ENCODE measurements at regions not wholly inside any gene's neighbourhood (a gene's known extent, or its start where the extent isn't known, plus 50 kb on each side); places are given as distances from the start of the nearest gene placed in this dataset.

DNA sequence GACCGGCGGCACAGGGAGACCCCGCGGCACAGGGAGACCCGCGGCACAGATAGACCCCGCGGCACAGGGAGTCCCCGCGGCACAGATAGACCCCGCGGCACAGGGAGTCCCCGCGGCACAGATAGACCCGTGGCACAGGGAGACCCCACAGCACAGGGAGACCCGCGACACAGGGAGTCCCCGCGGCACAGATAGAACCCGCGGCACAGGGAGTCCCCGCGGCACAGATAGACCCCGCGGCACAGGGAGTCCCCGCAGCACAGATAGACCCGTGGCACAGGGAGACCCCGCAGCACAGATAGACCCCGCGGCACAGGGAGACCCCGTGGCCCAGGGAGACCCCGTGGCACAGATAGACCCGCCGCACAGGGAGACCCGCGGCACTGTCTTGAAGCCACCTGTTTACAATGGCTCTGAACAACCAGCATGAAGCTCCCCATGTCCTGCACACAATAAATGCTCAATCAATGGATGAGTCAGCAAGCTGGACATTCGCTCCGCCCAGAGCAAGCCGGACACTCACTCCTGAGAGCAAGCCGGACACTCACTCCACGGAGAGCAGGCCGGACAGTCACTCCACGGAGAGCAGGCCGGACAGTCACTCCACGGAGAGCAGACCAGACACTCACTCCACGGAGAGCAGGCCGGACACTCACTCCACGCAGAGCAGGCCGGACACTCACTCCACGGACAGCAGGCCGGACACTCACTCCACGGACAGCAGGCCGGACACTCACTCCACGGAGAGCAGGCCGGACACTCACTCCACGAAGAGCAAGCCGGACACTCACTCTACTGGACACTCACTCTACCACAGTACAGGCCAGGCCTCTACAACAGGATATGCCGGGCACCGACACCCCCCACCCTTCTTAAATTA lies 121.9 kb downstream of the RFLNA start:
- TF ChIP-seq CTCF (IDR thresholded peaks at IDR 0.05; ENCODE audit: control insufficient read depth, extremely low read depth, insufficient read depth), result no peak
- no peak for DNase-seq (ENCODE audit: low read depth)
- no peak overlapping the region for H3K4me3 ChIP-seq (ENCODE audit: low read depth, low read length)

GRCh38 chr12:124415064-124415463 lies 120.2 kb downstream of the RFLNA start:
- no peak overlapping the region for H3K4me3 ChIP-seq (ENCODE audit: low read depth, low read length)
- DNase-seq (ENCODE audit: low read depth), result no peak
- TF ChIP-seq CTCF (IDR thresholded peaks at IDR 0.05; ENCODE audit: control insufficient read depth, extremely low read depth, insufficient read depth), result no peak

DNA sequence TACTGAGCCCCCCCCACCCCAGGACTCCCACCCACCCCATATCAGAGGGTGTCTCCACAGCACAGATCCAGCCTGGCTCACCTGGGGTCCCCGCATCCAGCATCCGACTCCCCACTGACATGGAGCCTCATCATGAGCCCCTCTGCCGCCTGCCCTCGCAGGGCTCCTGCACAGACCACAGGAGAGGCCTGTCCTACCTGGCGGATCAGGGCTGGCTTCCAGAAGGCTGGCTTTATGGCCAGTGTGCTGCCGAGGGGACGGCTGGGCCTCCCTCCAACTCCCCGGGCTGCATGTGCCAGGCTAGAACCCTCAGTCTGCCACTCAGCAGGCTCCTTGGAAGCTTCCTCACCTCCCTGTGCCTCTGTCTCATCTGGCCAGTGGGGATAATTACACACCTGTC lies 119.0 kb downstream of the RFLNA start:
- no peak for DNase-seq (ENCODE audit: low read depth)
- no peak overlapping the region for H3K4me3 ChIP-seq (ENCODE audit: low read depth, low read length)
- no peak for TF ChIP-seq CTCF (IDR thresholded peaks at IDR 0.05; ENCODE audit: control insufficient read depth, extremely low read depth, insufficient read depth)

- no peak overlapping the region for H3K4me3 ChIP-seq (ENCODE audit: low read depth, low read length)
- DNase-seq (ENCODE audit: low read depth), result no peak
- no peak for TF ChIP-seq CTCF (IDR thresholded peaks at IDR 0.05; ENCODE audit: control insufficient read depth, extremely low read depth, insufficient read depth)
These were observed 118.5 kb downstream of the RFLNA start for GRCh38 chr12:124413401-124413800.

DNA sequence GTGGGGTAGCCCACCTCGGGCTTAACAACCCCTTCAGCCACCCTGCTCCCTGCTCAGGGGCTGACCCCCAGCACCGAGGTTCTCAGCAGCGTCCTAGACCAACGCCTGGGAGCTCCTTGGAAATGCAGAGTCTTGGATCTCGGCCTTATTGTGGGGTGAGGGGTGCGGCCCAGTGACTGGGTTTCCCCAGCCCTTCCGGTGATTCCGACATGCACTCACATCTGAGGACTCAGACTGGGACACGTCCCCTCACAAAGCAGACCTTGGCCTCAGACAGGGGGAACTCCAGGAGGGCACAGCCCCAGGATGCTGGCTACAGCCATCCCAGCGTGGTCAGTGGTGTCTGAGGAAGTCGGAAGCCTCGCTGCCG lies 117.7 kb downstream of the RFLNA start:
- no peak overlapping the region for H3K4me3 ChIP-seq (ENCODE audit: low read depth, low read length)
- no peak for TF ChIP-seq CTCF (IDR thresholded peaks at IDR 0.05; ENCODE audit: control insufficient read depth, extremely low read depth, insufficient read depth)
- DNase-seq (ENCODE audit: low read depth), result no peak

- DNase-seq (ENCODE audit: low read depth), result no peak
- H3K4me3 ChIP-seq (ENCODE audit: low read depth, low read length), result no peak overlapping the region
- no peak for TF ChIP-seq CTCF (IDR thresholded peaks at IDR 0.05; ENCODE audit: control insufficient read depth, extremely low read depth, insufficient read depth)
These were observed 117.2 kb downstream of the RFLNA start for GRCh38 chr12:124411953-124412645.

All from LNCaP clone FGC (cell line).